NCI-H2081 (cell line): ENCODE measurements at regions not wholly inside any gene's neighbourhood (a gene's known extent, or its start where the extent isn't known, plus 50 kb on each side); places are given as distances from the start of the nearest gene placed in this dataset.

Experiments
- DNase-seq, 2 experiments: peaks; one replicate each; lab custom pipeline; 2025; lab: John Stamatoyannopoulos, UW

- DNase-seq, result no peak
Measured at GRCh38 chr4:56286763-56287162, 100.5 kb downstream of the AASDH start.

- DNase-seq, result no peak
Measured at GRCh38 chr4:56283375-56283774, 103.9 kb downstream of the AASDH start.

- DNase-seq, result no peak
Measured at GRCh38 chr4:56282004-56282403, 105.3 kb downstream of the AASDH start.

GRCh38 chr4:56276547-56276946 lies 110.7 kb downstream of the AASDH start:
- no peak for DNase-seq

- no peak for DNase-seq
Measured at GRCh38 chr4:56273391-56273790, 113.9 kb downstream of the AASDH start.

- no peak for DNase-seq
Measured at GRCh38 chr4:56272927-56273326, 114.4 kb downstream of the AASDH start.

GRCh38 chr4:56272003-56272402 lies 115.3 kb downstream of the AASDH start:
- no peak for DNase-seq

- DNase-seq, result no peak
Measured at GRCh38 chr4:56271131-56271530, 116.2 kb downstream of the AASDH start.

GRCh38 chr4:56267558-56267957 lies 119.7 kb downstream of the AASDH start:
- DNase-seq, result no peak

GRCh38 chr4:56264873-56265272 lies 122.4 kb downstream of the AASDH start:
- DNase-seq, result no peak

- no peak for DNase-seq
Measured at GRCh38 chr4:56261027-56261426, 126.3 kb downstream of the AASDH start.

- DNase-seq, result no peak
Measured at GRCh38 chr4:56260320-56260719, 127.0 kb downstream of the AASDH start.

- no peak for DNase-seq
Measured at GRCh38 chr4:56259655-56260054, 127.6 kb downstream of the AASDH start.

GRCh38 chr4:56255820-56256219 lies 131.5 kb downstream of the AASDH start:
- no peak for DNase-seq

GRCh38 chr4:56253666-56254305 lies 133.5 kb downstream of the AASDH start:
- no peak for DNase-seq

- no peak for DNase-seq
Measured at GRCh38 chr4:56252561-56253152, 134.6 kb downstream of the AASDH start.

GRCh38 chr4:56251556-56251955 lies 135.7 kb downstream of the AASDH start:
- no peak for DNase-seq

GRCh38 chr4:56250776-56251175 lies 136.5 kb downstream of the AASDH start:
- DNase-seq, result no peak

GRCh38 chr4:56247646-56248045 lies 139.6 kb downstream of the AASDH start:
- DNase-seq, result no peak

GRCh38 chr4:56246233-56246610 lies 141.1 kb downstream of the AASDH start:
- no peak for DNase-seq

GRCh38 chr4:56245547-56246232 lies 141.6 kb downstream of the AASDH start:
- no peak for DNase-seq

GRCh38 chr4:56244681-56245080 lies 142.6 kb downstream of the AASDH start:
- no peak for DNase-seq

- DNase-seq, result no peak
Measured at GRCh38 chr4:56243107-56243506, 144.2 kb downstream of the AASDH start.

GRCh38 chr4:56241500-56241899 lies 145.8 kb downstream of the AASDH start:
- no peak for DNase-seq
